ENCODE measurements at regions not wholly inside any gene's neighbourhood (a gene's known extent, or its start where the extent isn't known, plus 50 kb on each side); places are given as distances from the start of the nearest gene placed in this dataset.

- POLR2A ChIA-PET (ENCODE audit: unreplicated experiment) = no interaction called here
- no peak overlapping the region for H2AFZ ChIP-seq (replicated peaks; ENCODE audit: low read length, poor library complexity)
- no peaks in the 10 kb centered on the region for H3K9me1 ChIP-seq (ENCODE audit: insufficient read depth, low read length)
- in situ Hi-C loops (cut with MboI; ENCODE audit: low sequenced_read_pairs) = no loop called here
- H3K56ac ChIP-seq (ENCODE audit: extremely low read depth, insufficient read depth, low read length) = no peak overlapping the region
- no peak overlapping the region for H4K8ac ChIP-seq (ENCODE audit: low read depth in 2 of 2, low read length in 2 of 2)
- no peak overlapping the region for H3K23ac ChIP-seq (ENCODE audit: low read depth, low read length)
- H3K79me1 ChIP-seq (ENCODE audit: low read depth in 1 of 2, low read length in 2 of 2) = no peaks in the 10 kb centered on the region
- H3K4me1 ChIP-seq (ENCODE audit: control insufficient read depth, insufficient read depth, low read length) = no peaks in the 10 kb centered on the region
- H3K9me3 ChIP-seq (ENCODE audit: control insufficient read depth, insufficient read depth, low read length) = no peaks in the 10 kb centered on the region
- no peak overlapping the region for H3K14ac ChIP-seq (replicated peaks; ENCODE audit: low read depth, low read length)
- H4K91ac ChIP-seq (ENCODE audit: insufficient read depth, low read depth, low read length) = no peak overlapping the region
- no peaks in the 10 kb centered on the region for H4K20me1 ChIP-seq (ENCODE audit: insufficient read depth, low read length)
- no TSS peak for BruUV-seq (replicated peaks)
- H2BK5ac ChIP-seq (ENCODE audit: low read depth, low read length, poor library complexity, severe bottlenecking) = no peak overlapping the region
- H3K36me3 ChIP-seq (ENCODE audit: control insufficient read depth, insufficient read depth, low read length) = no peaks in the 10 kb centered on the region
- H2AK9ac ChIP-seq (replicated peaks; ENCODE audit: low read depth, low read length, poor library complexity) = no peak overlapping the region
- H2AK5ac ChIP-seq (ENCODE audit: low read depth, low read length) = no peak overlapping the region
- H3K27me3 ChIP-seq (ENCODE audit: control insufficient read depth, insufficient read depth, low read length) = no peaks in the 10 kb centered on the region
- no peak overlapping the region for H2BK15ac ChIP-seq (ENCODE audit: low read depth, low read length)
- H3K4me3 ChIP-seq (ENCODE audit: insufficient read depth, low read depth, low read length) = no peak overlapping the region
- H3K4me2 ChIP-seq (ENCODE audit: low read depth, low read length) = no peak overlapping the region
- intact Hi-C loops (cut with micrococcal nuclease) = no loop called here
- no peak for TF ChIP-seq POLR2A (IDR thresholded peaks at IDR 0.05; ENCODE audit: low read depth, low read length)
- no peak for TF ChIP-seq RAD21 (IDR thresholded peaks at IDR 0.05; ENCODE audit: low read length)
- no peak for TF ChIP-seq RCOR1 (IDR thresholded peaks at IDR 0.05; ENCODE audit: insufficient replicate concordance, low read length)
- TF ChIP-seq MXI1 (IDR thresholded peaks at IDR 0.05; ENCODE audit: borderline replicate concordance, low read depth, low read length) = no peak
- TF ChIP-seq FOS (IDR thresholded peaks at IDR 0.05; ENCODE audit: low read depth, low read length) = no peak
- TF ChIP-seq CTCF (conservative IDR thresholded peaks at IDR 0.05; ENCODE audit: low read depth, low read length) = no peak
- TF ChIP-seq RFX5 (IDR thresholded peaks at IDR 0.05; ENCODE audit: low read depth, low read length) = no peak
- TF ChIP-seq BHLHE40 (IDR thresholded peaks at IDR 0.05; ENCODE audit: low read depth, low read length) = no peak
- no peak overlapping the region for H2BK120ac ChIP-seq (ENCODE audit: low read depth, low read length)
- ATAC-seq (ENCODE audit: low read depth) (no peak), DNase-seq (no peak)
- H3K4ac ChIP-seq (ENCODE audit: low read depth, low read length) = no peak overlapping the region
- no peak overlapping the region for H2BK20ac ChIP-seq (ENCODE audit: low read depth, low read length)
- no peak overlapping the region for H3K27ac ChIP-seq (ENCODE audit: insufficient read depth, low read length)
- dilution Hi-C loops (cut with HindIII; ENCODE audit: low sequenced_read_pairs, unreplicated experiment) = no loop called here
- CTCF ChIA-PET = no interaction called here
- no peak overlapping the region for H3K18ac ChIP-seq (ENCODE audit: low read depth, low read length)
- no peak overlapping the region for H3K9ac ChIP-seq (ENCODE audit: low read depth, low read length)
- WGBS, 2 experiments (ENCODE audit: extremely low coverage in 2 of 2, insufficient read length in 1 of 2) = no CpG with 5 or more reads among the region's 2 CpGs
- no peak overlapping the region for H4K5ac ChIP-seq (ENCODE audit: low read depth, low read length)
Measured at GRCh38 chr18:45541421-45541820, 73.9 kb upstream of the SLC14A2 start.

Data from IMR-90 (cell line).